LHCN-M2 (cell line): ENCODE measurements at regions not wholly inside any gene's neighbourhood (a gene's known extent, or its start where the extent isn't known, plus 50 kb on each side); places are given as distances from the start of the nearest gene placed in this dataset.
"Not testable (repeated sequence)": the region's sequence is repeated elsewhere in the genome, so short reads cannot be mapped to it uniquely, and the experiment has no call there.

Experiments used
- DNase-seq: peaks from one replicate; pipeline ENCODE4 v3.0.0-alpha.2; 2012; ENCODE audit warnings: low read depth

GRCh38 chr2:129181433-129181832 is 798.0 kb upstream of the RAB6C start:
- no peak for DNase-seq

DNA sequence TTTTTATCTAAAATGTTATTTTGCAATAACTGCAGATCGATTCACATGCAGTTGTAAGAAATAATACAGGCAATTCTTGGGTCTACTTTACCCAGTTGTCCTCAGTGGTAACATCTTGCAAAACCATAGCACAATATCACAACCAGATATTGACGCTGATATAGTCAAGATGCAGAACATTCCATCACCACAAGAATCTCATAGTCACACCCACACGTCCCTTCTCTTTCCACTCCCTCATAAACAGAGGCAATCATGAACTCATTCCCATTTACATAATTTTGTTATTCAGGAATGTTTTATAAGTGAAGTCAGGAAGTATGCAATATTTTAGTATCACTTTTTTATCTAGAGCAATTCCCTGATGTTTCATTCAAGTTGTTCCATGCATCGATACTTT is 797.5 kb upstream of the RAB6C start:
- no peak for DNase-seq

GRCh38 chr2:129187343-129187742 is 792.1 kb upstream of the RAB6C start:
- DNase-seq = no peak

DNA sequence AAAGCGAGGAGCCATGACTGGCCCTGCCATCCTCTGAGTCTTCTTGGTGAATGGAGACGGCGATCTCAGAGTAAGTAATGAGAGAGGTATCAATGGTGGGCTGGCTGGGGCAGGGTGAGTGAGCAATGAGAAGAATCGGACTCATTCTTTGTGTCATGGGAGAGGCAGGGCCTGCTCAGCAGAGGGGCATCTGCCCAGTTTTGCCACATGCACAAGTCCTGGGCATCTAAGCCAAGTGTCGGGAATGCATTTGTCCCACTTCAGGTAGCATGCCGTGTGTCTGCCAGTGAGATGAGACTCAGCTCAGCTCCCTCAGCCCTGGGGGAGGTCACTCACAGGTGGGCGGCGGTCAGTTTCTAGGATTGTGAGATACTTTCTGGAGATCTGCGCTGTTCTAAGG is 791.0 kb upstream of the RAB6C start:
- DNase-seq = no peak

DNA sequence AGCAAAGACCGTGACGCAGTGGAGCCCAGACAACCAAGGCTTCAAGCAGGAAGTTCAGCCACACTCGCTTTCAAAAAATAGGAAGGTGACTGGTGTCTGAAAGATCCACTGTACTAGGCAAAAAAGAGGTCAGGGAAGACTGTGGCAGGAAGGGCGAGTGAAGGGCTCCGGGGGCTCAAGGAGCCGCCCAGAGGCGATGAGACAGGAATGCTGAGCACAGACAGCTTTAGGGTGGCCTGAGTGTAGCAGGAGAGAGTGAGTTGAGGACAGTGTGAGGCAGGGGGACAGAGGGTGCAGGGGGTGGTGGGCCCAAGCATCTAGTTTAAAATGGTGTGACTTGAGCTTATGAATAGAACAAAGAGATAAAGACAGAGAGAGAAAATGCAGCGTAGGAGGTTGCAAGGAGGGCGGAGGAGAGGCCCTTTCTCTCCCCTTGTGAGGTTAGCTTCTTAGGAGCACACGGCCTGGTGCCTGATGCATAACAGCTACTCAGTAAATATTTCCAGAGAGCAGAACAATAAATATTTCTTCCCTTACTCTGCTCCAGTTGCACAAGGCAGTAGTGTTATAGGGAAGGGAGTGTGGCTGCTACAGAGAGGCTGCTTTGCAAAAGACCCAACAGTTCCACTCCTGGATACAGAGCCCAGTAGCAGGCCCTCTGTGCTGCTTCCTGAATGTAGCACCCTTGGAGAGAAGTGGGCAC is 789.7 kb upstream of the RAB6C start:
- DNase-seq = no peak

GRCh38 chr2:129190494-129190893 is 789.0 kb upstream of the RAB6C start:
- no peak for DNase-seq

DNA sequence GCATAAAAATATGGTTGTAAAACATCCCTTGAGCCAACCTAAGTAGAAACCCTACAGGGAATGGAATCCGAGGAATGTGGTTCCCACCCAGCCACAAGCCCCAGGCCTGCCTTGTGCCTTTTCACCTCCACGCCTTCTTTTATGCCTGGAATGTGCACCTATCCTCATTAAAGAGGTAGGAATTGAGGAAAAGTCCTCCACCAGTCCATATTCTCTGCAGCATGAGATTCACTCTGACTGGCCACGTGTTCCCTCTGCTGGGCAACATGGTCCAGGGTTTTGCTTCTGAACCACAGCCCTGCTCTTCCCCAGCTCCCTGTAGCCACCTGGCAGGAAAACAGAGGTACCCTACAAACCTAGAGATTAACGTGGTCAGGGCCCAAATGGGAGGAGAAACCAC is 787.9 kb upstream of the RAB6C start:
- DNase-seq = no peak

GRCh38 chr2:129192117-129192516 is 787.3 kb upstream of the RAB6C start:
- no peak for DNase-seq

- DNase-seq = no peak
Measured at GRCh38 chr2:129192841-129193253, 786.6 kb upstream of the RAB6C start.

DNA sequence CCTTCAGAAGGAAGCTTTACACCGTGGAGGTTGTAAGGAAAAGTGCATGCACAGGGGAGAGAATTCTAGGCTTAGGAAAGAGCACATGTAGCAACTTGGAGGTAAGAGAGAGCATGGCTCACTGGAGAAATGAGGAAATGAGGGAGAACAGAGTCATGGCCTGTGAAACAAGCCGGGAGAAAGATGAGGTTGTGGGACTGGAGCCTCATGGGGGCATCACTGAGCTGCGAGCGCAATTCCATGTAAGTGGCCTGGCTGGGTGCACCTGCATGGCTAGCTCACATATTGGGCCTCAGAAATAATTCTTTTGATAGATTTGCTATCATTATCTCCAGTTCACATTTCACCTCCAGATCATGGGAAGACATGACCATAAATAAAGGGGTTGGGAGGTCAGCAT is 785.5 kb upstream of the RAB6C start:
- DNase-seq = no peak

GRCh38 chr2:129199501-129199900 is 780.0 kb upstream of the RAB6C start:
- DNase-seq = no peak

GRCh38 chr2:129201696-129202095 is 777.8 kb upstream of the RAB6C start:
- no peak for DNase-seq

DNA sequence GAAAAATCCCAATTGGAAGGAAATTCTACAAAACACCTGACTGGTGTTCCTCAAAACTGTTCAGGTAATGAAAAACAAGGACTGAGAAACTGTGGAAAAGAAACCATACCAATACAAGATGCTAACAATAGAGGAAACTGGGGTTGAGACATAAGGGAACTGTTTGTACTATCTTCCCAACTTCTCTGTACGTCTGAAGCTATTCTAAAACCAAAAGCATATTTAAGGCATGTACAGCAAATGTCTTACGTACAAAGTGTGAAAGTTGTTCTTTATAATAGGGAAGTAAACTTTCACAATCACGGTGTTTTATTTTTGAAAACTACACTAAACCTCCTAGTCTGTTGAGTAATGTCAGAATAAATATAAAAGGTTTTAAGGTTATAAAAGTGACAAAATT is 776.1 kb upstream of the RAB6C start:
- DNase-seq = no peak

GRCh38 chr2:129204581-129204980 is 774.9 kb upstream of the RAB6C start:
- DNase-seq = not testable (repeated sequence)

DNA sequence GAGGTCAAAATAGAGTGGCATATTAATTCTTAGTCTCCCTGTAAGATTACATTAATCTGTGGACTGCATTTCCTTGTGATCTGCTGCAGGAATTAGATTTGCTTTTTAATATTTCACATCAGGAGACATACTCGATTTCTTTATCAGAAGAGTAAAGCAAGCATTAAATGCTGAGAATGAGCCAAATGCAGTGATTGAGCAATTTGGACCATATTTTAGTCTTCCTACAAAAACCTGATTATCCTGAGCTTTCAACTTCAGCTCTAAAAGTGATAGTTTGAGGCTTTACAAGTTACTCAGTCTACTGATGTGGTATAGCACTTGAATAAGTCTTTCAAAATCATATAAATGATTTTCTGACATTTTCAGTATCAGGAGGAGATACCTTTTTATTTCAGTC is 774.3 kb upstream of the RAB6C start:
- DNase-seq = no peak

GRCh38 chr2:129205766-129206165 is 773.7 kb upstream of the RAB6C start:
- DNase-seq = no peak

- no peak for DNase-seq
Measured at GRCh38 chr2:129212299-129212958, 767.0 kb upstream of the RAB6C start.

DNA sequence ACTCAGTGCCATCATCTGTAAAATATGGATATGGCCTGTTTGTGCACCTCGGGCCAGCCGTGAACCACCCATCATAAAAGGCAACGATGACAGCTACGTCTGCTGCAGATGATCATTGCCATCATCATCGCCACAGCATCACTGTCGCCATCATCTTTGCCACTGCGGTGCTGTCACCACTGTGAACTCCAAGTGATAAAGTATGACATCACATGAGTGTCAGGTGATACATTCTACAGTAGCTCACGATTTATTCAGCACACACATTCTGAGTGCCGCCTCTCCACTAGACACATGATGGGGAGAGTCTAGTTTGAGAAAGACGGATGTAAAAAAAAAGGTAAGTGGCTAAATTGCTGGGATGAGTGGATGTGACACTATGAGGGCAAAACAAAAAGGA is 755.4 kb upstream of the RAB6C start:
- DNase-seq = no peak

DNA sequence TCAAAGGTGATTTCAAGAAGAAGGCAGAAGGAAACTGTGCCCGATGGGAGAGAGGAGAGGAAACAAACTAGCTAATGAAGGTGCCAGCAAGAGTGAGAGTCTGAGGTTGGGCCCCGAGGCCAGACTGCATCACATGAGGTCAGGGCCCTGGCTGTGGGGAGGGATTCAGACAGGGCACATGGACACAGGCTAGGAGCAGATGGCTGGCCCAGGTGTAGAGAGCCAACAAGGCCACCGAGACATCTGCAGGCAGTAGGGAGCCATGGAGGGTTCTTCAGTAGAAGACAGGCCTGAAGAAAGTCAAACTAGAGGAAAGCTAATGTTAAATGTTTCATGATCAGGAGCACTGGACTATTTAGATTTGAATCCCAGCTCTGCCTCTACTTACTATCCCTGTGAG is 755.0 kb upstream of the RAB6C start:
- DNase-seq = no peak

DNA sequence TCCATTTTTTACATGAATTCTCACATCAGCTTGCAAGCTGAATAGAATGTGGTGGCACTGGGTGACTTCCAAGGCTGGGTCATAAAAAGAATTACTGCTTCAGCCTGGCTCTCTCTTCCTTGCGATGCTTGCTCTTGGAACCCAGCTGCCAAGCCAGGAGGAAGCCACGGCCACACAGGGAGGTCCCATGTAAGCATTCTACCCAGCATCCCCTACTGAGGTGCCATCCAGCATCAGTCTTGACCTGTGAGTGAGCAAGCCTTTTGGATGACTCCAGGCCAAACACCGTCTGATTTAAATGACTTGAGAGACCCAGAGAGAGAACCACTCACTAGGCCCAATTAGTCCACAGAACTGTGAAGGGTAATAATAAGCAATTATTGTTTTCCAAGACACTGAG is 750.3 kb upstream of the RAB6C start:
- DNase-seq = no peak

DNA sequence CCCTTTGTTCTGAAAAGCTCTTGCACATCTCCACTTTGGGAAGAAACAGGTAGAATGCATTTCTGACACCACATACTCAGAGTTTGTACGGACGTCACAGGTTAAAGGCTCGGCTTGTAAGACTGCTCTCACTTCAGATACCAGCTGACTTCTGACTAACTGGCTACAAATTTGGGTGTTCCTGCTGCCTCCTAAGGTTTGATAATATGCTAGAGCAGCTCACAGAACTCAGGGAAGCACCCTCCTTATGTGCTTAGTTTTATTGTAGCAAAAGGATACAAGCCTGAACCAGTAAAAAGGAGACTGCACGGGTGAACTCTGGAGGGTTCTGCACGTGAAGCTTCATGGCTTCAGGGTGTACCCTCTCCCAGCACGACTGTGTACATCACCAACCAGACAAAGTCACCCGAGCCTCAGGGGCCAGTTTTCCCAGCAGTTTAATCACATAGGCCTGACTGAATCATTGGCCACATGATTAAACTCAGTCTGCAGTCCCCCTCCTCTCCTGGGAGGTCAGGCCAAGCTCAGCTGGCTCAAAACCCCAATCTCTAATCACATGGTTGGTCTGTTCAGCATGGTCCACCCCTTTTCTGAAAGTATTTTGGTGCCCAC is 749.5 kb upstream of the RAB6C start:
- DNase-seq = no peak

DNA sequence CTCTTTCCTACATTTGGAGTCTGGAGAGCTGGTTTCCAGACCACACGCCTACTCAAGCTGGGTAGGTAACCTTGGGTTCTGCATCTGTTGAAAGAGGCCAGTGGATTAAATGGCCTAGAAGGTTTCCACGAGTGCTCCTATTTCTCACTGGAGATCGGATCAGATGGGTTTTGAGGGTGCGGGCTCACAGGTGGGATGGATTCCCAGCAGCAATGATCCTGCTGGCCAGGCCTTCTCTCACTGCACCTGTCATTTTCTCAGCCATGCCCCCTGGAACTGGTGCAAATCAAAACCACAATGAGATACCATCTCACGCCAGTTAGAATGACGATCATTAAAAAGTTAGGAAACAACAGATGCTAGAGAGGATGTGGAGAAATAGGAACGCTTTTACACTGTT is 747.5 kb upstream of the RAB6C start:
- DNase-seq = no peak

DNA sequence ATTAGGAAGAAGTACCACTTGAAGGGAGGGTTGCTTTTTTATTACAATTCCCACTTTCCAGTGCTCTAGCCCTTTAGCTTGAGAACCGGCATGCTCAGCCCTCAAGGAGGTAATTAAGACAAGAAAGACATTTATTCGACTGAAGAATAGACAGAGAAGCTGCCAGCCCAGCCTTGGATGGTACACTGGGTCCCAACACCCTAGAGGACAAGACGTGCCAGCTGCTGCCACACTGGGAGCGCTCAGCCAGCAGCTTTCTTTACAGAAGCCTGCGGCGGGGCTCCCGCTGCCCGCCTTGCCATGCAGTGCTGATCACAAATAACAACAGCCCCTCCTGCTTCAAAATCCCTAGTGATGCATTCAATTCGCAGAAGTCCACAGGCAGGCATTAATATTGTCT is 746.3 kb upstream of the RAB6C start:
- DNase-seq = no peak
